ENCODE measurements at regions not wholly inside any gene's neighbourhood (a gene's known extent, or its start where the extent isn't known, plus 50 kb on each side); places are given as distances from the start of the nearest gene placed in this dataset.

DNA sequence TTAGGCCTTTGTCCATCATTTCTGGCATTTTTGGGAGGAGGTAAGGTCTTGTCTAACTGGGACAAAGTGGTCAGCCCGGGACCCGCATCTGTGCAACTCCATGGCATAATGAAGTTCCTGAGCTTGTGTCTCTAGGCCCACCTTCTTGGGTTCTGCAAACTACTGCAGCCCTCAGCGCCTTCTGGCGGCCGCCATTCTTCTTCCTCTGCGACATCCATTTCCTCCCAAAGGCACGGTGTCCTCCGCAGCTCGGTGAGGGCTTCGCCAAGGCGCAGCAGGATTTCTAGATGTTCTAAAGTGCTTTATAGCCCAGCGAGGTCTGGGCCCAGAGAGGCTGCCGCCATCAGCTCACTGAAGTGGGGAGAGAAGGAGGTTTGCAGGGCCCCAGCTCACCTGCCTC lies 134.4 kb upstream of the OR4E1 start:
- in situ Hi-C loops (cut with MboI) = no loop called here
- WGBS, 2 experiments (ENCODE audit: low coverage in 1 of 2, low lambda C conversion rate in 2 of 2, missing lambda C conversion rate in 2 of 2) = 58 to 63% methylated on average over 13 of the region's 13 CpGs

DNA sequence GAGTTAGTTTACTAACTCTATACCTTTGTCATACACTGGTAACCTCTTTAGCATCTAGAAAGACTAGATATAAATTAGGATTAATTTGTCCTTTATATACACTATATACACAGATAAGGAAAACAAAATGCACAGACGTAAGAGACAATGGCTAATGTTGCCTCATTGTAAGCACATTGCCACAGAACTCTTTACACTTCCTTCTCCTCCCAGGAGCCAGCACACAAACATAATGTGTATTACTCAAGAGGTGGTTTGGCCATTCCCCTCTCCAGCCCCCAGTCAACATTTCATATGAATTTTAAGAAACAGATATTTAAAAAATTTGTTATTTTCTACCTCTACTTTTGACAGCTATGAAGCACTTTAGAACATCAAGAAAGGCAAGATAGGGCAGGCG lies 131.4 kb upstream of the OR4E1 start:
- H3K4me2 ChIP-seq (ENCODE audit: unreplicated experiment) = no peak overlapping the region
- WGBS, 2 experiments (ENCODE audit: low coverage in 1 of 2, low lambda C conversion rate in 2 of 2, missing lambda C conversion rate in 2 of 2) = 12 to 18% methylated on average over 2 of the region's 2 CpGs
- no peaks in the 10 kb centered on the region for H4K20me1 ChIP-seq (ENCODE audit: insufficient read depth)

More for the DNA sequence above, 134.4 kb upstream of the OR4E1 start:
- no peaks in the 10 kb centered on the region for H4K20me1 ChIP-seq (ENCODE audit: insufficient read depth)
- no peak overlapping the region for H3K4me2 ChIP-seq (ENCODE audit: unreplicated experiment)
- H3K36me3 ChIP-seq (ENCODE audit: low read depth) = no peaks in the 10 kb centered on the region
- H3K4me3 ChIP-seq = no peak overlapping the region
- H2AFZ ChIP-seq = no peak overlapping the region
- H3K79me2 ChIP-seq (ENCODE audit: insufficient read depth) = no peaks in the 10 kb centered on the region
- H3K4me1 ChIP-seq (ENCODE audit: insufficient read depth) = no peaks in the 10 kb centered on the region
- H3K9me2 ChIP-seq (ENCODE audit: insufficient read depth) = no peaks in the 10 kb centered on the region
- no peak for DNase-seq
- no peak overlapping the region for H3K9ac ChIP-seq
- H3K9me3 ChIP-seq (ENCODE audit: low read depth) = no peaks in the 10 kb centered on the region
- no peak for TF ChIP-seq EZH2 (IDR thresholded peaks at IDR 0.05; ENCODE audit: insufficient read depth, poor library complexity, severe bottlenecking)
- no peak for TF ChIP-seq EZH2phosphoT487 (IDR thresholded peaks at IDR 0.05; ENCODE audit: insufficient read depth, low read depth)
- no peaks in the 10 kb centered on the region for H3K27me3 ChIP-seq (replicated peaks; ENCODE audit: insufficient read depth)
- no peaks in the 10 kb centered on the region for H3F3A ChIP-seq (ENCODE audit: insufficient read depth)
- H3K27ac ChIP-seq = no peak overlapping the region

DNA sequence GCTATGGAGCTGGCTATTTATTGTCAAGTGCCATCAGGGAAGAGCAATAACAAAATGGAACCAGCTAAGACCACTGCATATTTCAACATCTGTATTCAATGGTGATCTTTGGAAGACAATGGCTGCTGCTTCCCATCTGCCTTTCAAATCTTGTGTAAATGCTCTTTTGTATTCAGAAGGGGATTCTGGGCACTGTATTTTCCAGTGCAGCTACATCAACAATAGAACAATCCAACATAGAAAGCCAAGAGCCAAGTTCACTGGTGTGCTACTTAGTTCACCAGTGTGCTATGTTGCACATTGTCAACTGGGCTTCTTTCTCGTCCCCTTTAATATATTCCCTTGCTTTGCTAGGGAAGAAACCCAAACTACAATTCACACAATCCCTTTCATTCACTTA lies 128.8 kb upstream of the OR4E1 start:
- WGBS, 2 experiments (ENCODE audit: low coverage in 1 of 2, low lambda C conversion rate in 2 of 2, missing lambda C conversion rate in 2 of 2) = 0 to 3% methylated on average over 1 of the region's 1 CpG
- in situ Hi-C loops (cut with MboI) = no loop called here
- no peaks in the 10 kb centered on the region for H3K4me1 ChIP-seq (ENCODE audit: insufficient read depth)

More for the DNA sequence above, 131.4 kb upstream of the OR4E1 start:
- in situ Hi-C loops (cut with MboI) = no loop called here
- no peaks in the 10 kb centered on the region for H3K27me3 ChIP-seq (replicated peaks; ENCODE audit: insufficient read depth)
- no peaks in the 10 kb centered on the region for H3K4me1 ChIP-seq (ENCODE audit: insufficient read depth)
- no peaks in the 10 kb centered on the region for H3F3A ChIP-seq (ENCODE audit: insufficient read depth)
- H3K36me3 ChIP-seq (ENCODE audit: low read depth) = no peaks in the 10 kb centered on the region
- H3K4me3 ChIP-seq = no peak overlapping the region
- no peak for DNase-seq
- H3K9me2 ChIP-seq (ENCODE audit: insufficient read depth) = no peaks in the 10 kb centered on the region
- H3K9ac ChIP-seq = no peak overlapping the region
- H2AFZ ChIP-seq = no peak overlapping the region
- no peaks in the 10 kb centered on the region for H3K9me3 ChIP-seq (ENCODE audit: low read depth)
- no peak overlapping the region for H3K27ac ChIP-seq
- TF ChIP-seq EZH2 (IDR thresholded peaks at IDR 0.05; ENCODE audit: insufficient read depth, poor library complexity, severe bottlenecking) (no peak), EZH2phosphoT487 (IDR thresholded peaks at IDR 0.05; ENCODE audit: insufficient read depth, low read depth) (no peak)
- no peaks in the 10 kb centered on the region for H3K79me2 ChIP-seq (ENCODE audit: insufficient read depth)

DNA sequence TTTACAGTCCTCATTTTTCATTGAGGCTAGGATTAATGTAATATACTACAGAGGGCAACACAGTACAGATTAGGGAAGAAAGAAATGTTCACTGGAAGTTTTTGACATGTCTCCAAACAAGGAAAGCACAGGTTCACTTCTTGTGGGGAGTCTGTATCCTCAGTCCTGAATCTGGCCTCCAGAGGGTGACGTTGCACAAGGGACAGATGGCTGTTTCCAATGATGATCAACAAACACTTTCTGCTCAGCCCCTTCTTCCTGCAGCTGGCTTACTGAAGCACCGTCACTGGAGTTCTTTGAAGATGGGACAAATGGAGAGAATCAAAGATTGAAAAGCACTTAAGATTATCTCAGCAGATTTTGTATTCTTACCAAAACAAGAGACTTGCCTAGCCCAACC lies 123.3 kb upstream of the OR4E1 start:
- Histone ChIP-seq H3K79me2 (ENCODE audit: insufficient read depth) (no peaks in the 10 kb centered on the region), H3K9ac (no peak overlapping the region), H3K4me3 (no peak overlapping the region), H3K36me3 (ENCODE audit: low read depth) (no peaks in the 10 kb centered on the region), H3K9me3 (ENCODE audit: low read depth) (no peaks in the 10 kb centered on the region), H3K9me2 (ENCODE audit: insufficient read depth) (no peaks in the 10 kb centered on the region), H3K27ac (no peak overlapping the region), H2AFZ (no peak overlapping the region), H3K4me1 (ENCODE audit: insufficient read depth) (no peaks in the 10 kb centered on the region), H3F3A (ENCODE audit: insufficient read depth) (no peaks in the 10 kb centered on the region), H3K27me3 (replicated peaks; ENCODE audit: insufficient read depth) (no peaks in the 10 kb centered on the region), H3K4me2 (ENCODE audit: unreplicated experiment) (no peak overlapping the region), H4K20me1 (ENCODE audit: insufficient read depth) (no peaks in the 10 kb centered on the region)
- in situ Hi-C loops (cut with MboI) = no loop called here
- no peak for TF ChIP-seq EZH2 (IDR thresholded peaks at IDR 0.05; ENCODE audit: insufficient read depth, poor library complexity, severe bottlenecking)
- no peak for TF ChIP-seq EZH2phosphoT487 (IDR thresholded peaks at IDR 0.05; ENCODE audit: insufficient read depth, low read depth)
- 4 to 7% methylated on average over 2 of the region's 2 CpGs for WGBS, 2 experiments (ENCODE audit: low coverage in 1 of 2, low lambda C conversion rate in 2 of 2, missing lambda C conversion rate in 2 of 2)
- no peak for DNase-seq

More for the DNA sequence above, 128.8 kb upstream of the OR4E1 start:
- no peaks in the 10 kb centered on the region for H3K9me3 ChIP-seq (ENCODE audit: low read depth)
- H3K36me3 ChIP-seq (ENCODE audit: low read depth) = no peaks in the 10 kb centered on the region
- DNase-seq = no peak
- no peak overlapping the region for H3K4me3 ChIP-seq
- no peak overlapping the region for H2AFZ ChIP-seq
- no peaks in the 10 kb centered on the region for H4K20me1 ChIP-seq (ENCODE audit: insufficient read depth)
- no peak overlapping the region for H3K27ac ChIP-seq
- no peaks in the 10 kb centered on the region for H3K9me2 ChIP-seq (ENCODE audit: insufficient read depth)
- no peak overlapping the region for H3K4me2 ChIP-seq (ENCODE audit: unreplicated experiment)
- no peak for TF ChIP-seq EZH2 (IDR thresholded peaks at IDR 0.05; ENCODE audit: insufficient read depth, poor library complexity, severe bottlenecking)
- H3F3A ChIP-seq (ENCODE audit: insufficient read depth) = no peaks in the 10 kb centered on the region
- no peaks in the 10 kb centered on the region for H3K27me3 ChIP-seq (replicated peaks; ENCODE audit: insufficient read depth)
- no peaks in the 10 kb centered on the region for H3K79me2 ChIP-seq (ENCODE audit: insufficient read depth)
- H3K9ac ChIP-seq = no peak overlapping the region

DNA sequence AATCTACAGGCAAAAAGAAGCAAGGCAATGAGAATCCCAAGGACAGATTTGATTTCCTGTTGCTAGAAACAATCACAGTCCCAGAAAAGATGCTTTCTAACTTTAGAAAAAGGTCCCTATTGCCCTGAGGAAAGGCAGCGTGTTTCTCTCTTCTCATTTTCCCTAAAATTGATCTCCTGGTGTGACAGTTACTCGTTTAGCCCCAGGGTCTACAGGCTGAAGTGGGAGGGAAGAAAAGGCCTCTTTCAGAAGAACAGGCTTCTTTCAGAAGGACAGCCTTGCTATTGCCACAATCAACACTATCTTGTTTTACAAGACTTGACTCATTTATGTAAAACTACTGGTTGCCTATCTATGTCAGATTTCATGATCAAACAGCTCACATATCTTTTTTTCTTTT lies 121.8 kb upstream of the OR4E1 start:
- Histone ChIP-seq H2AFZ (no peak overlapping the region), H3K4me2 (ENCODE audit: unreplicated experiment) (no peak overlapping the region), H3K36me3 (ENCODE audit: low read depth) (no peaks in the 10 kb centered on the region), H3K9me2 (ENCODE audit: insufficient read depth) (no peaks in the 10 kb centered on the region), H3K9me3 (ENCODE audit: low read depth) (no peaks in the 10 kb centered on the region), H3K27ac (no peak overlapping the region), H3K9ac (no peak overlapping the region), H3K4me3 (no peak overlapping the region), H4K20me1 (ENCODE audit: insufficient read depth) (no peaks in the 10 kb centered on the region), H3K4me1 (ENCODE audit: insufficient read depth) (no peaks in the 10 kb centered on the region), H3K79me2 (ENCODE audit: insufficient read depth) (no peaks in the 10 kb centered on the region), H3F3A (ENCODE audit: insufficient read depth) (no peaks in the 10 kb centered on the region), H3K27me3 (replicated peaks; ENCODE audit: insufficient read depth) (no peaks in the 10 kb centered on the region)
- DNase-seq = no peak
- 3 to 4% methylated on average over 2 of the region's 2 CpGs for WGBS, 2 experiments (ENCODE audit: low coverage in 1 of 2, low lambda C conversion rate in 2 of 2, missing lambda C conversion rate in 2 of 2)
- no peak for TF ChIP-seq EZH2phosphoT487 (IDR thresholded peaks at IDR 0.05; ENCODE audit: insufficient read depth, low read depth)
- TF ChIP-seq EZH2 (IDR thresholded peaks at IDR 0.05; ENCODE audit: insufficient read depth, poor library complexity, severe bottlenecking) = no peak
- in situ Hi-C loops (cut with MboI) = no loop called here

Data from GM23248 (cell line).